ENCODE measurements at regions not wholly inside any gene's neighbourhood (a gene's known extent, or its start where the extent isn't known, plus 50 kb on each side); places are given as distances from the start of the nearest gene placed in this dataset.

DNA sequence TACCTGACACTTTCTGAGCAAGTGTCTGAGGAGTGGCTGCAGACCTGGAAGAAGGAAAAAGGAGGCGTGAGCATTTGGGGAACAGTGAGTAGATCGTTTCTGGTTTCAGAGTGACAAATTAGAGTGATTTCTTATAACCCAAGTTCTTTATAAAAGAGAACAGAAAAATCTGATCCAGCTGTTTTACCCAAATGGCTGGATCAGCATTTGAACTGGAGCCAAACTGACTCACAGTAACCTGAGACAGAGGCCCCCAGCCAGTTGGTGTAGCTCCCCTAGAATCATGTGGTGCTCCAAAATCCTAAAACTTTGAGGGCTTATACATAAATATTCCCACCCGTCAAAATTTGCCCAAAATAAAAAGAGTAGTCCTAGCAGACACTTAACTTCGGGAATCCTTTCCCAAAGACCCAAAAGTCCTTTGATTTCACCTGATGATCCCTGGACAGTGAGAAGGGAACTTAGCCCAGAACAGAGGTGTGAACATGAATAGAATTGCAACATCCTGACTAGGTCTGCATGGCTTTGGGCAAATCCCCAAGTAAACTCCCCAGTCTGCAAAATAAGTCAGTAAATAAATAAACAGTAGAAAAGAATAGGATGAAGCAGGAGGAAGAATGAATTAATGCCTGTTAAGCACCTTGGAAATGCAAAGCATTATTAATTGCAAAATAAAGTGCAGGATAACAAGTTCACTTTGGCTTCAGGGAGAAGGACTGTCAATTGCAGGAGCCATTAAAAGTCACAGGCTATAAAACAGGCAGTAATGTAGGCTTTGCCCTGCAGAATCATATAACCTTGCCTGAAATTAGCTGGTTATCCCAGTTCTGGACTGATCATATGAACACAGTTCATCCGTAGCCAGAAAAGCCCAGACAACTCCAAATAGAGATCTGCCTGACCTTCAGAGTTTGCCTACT, 262.0 kb upstream of the JARID2 start:
- Histone ChIP-seq H3K9ac (no peak overlapping the region), H3K4me2 (ENCODE audit: unreplicated experiment) (peak overlapping the region; percentile 31), H3K4me1 (ENCODE audit: insufficient read depth) (peaks cover 12% of the 10 kb centered on the region; the same call in 1 of the 2 replicates), H2AFZ (peak overlapping the region; percentile 73), H4K20me1 (ENCODE audit: insufficient read depth) (no peaks in the 10 kb centered on the region), H3K27me3 (replicated peaks; ENCODE audit: insufficient read depth) (no peaks in the 10 kb centered on the region), H3K9me2 (ENCODE audit: insufficient read depth) (no peaks in the 10 kb centered on the region), H3K27ac (no peak overlapping the region), H3F3A (ENCODE audit: insufficient read depth) (no peaks in the 10 kb centered on the region), H3K4me3 (peak overlapping the region; percentile 38), H3K79me2 (ENCODE audit: insufficient read depth) (no peaks in the 10 kb centered on the region), H3K9me3 (ENCODE audit: low read depth) (no peaks in the 10 kb centered on the region), H3K36me3 (ENCODE audit: low read depth) (no peaks in the 10 kb centered on the region)
- WGBS, 2 experiments (ENCODE audit: low coverage in 1 of 2, low lambda C conversion rate in 2 of 2, missing lambda C conversion rate in 2 of 2): 41 to 44% methylated on average over 5 of the region's 5 CpGs
- TF ChIP-seq EZH2phosphoT487 (IDR thresholded peaks at IDR 0.05; ENCODE audit: insufficient read depth, low read depth) (no peak), EZH2 (IDR thresholded peaks at IDR 0.05; ENCODE audit: insufficient read depth, poor library complexity, severe bottlenecking) (no peak)
- DNase-seq: peak; percentile 29
- in situ Hi-C loops (cut with MboI): no loop called here

- peak overlapping the region; percentile 38 for H3K4me3 ChIP-seq
- TF ChIP-seq EZH2phosphoT487 (IDR thresholded peaks at IDR 0.05; ENCODE audit: insufficient read depth, low read depth) (no peak), EZH2 (IDR thresholded peaks at IDR 0.05; ENCODE audit: insufficient read depth, poor library complexity, severe bottlenecking) (no peak)
- H3K9ac ChIP-seq: no peak overlapping the region
- peak overlapping the region; percentile 31 for H3K4me2 ChIP-seq (ENCODE audit: unreplicated experiment)
- H3K9me2 ChIP-seq (ENCODE audit: insufficient read depth): no peaks in the 10 kb centered on the region
- 19 to 23% methylated on average over 6 of the region's 6 CpGs for WGBS, 2 experiments (ENCODE audit: low coverage in 1 of 2, low lambda C conversion rate in 2 of 2, missing lambda C conversion rate in 2 of 2)
- no peaks in the 10 kb centered on the region for H3K27me3 ChIP-seq (replicated peaks; ENCODE audit: insufficient read depth)
- H3K36me3 ChIP-seq (ENCODE audit: low read depth): no peaks in the 10 kb centered on the region
- no peaks in the 10 kb centered on the region for H3K9me3 ChIP-seq (ENCODE audit: low read depth)
- no peaks in the 10 kb centered on the region for H3K79me2 ChIP-seq (ENCODE audit: insufficient read depth)
- no peaks in the 10 kb centered on the region for H4K20me1 ChIP-seq (ENCODE audit: insufficient read depth)
- DNase-seq: peak; percentile 73
- peak overlapping the region; percentile 73 for H2AFZ ChIP-seq
- in situ Hi-C loops (cut with MboI): no loop called here
- no peak overlapping the region for H3K27ac ChIP-seq
- no peaks in the 10 kb centered on the region for H3F3A ChIP-seq (ENCODE audit: insufficient read depth)
- peaks cover 12% of the 10 kb centered on the region; the same call in 1 of the 2 replicates for H3K4me1 ChIP-seq (ENCODE audit: insufficient read depth)
Observed at GRCh38 chr6:14984519-14984853, 261.4 kb upstream of the JARID2 start.

- Histone ChIP-seq H3K27me3 (replicated peaks; ENCODE audit: insufficient read depth) (no peaks in the 10 kb centered on the region), H3F3A (ENCODE audit: insufficient read depth) (no peaks in the 10 kb centered on the region), H3K4me1 (ENCODE audit: insufficient read depth) (peaks cover 12% of the 10 kb centered on the region; the same call in 1 of the 2 replicates), H3K79me2 (ENCODE audit: insufficient read depth) (no peaks in the 10 kb centered on the region), H3K4me3 (no peak overlapping the region), H3K9me2 (ENCODE audit: insufficient read depth) (no peaks in the 10 kb centered on the region), H2AFZ (no peak overlapping the region), H3K9me3 (ENCODE audit: low read depth) (no peaks in the 10 kb centered on the region), H4K20me1 (ENCODE audit: insufficient read depth) (no peaks in the 10 kb centered on the region), H3K36me3 (ENCODE audit: low read depth) (no peaks in the 10 kb centered on the region), H3K9ac (no peak overlapping the region), H3K4me2 (ENCODE audit: unreplicated experiment) (no peak overlapping the region), H3K27ac (no peak overlapping the region)
- in situ Hi-C loops (cut with MboI): no loop called here
- no peak for DNase-seq
- WGBS, 2 experiments (ENCODE audit: low coverage in 1 of 2, low lambda C conversion rate in 2 of 2, missing lambda C conversion rate in 2 of 2): 62 to 63% methylated on average over 4 of the region's 4 CpGs
- no peak for TF ChIP-seq EZH2 (IDR thresholded peaks at IDR 0.05; ENCODE audit: insufficient read depth, poor library complexity, severe bottlenecking)
- TF ChIP-seq EZH2phosphoT487 (IDR thresholded peaks at IDR 0.05; ENCODE audit: insufficient read depth, low read depth): no peak
Observed at GRCh38 chr6:14985366-14985765, 260.5 kb upstream of the JARID2 start.

- in situ Hi-C loops (cut with MboI): no loop called here
- H3F3A ChIP-seq (ENCODE audit: insufficient read depth): no peaks in the 10 kb centered on the region
- no peak overlapping the region for H3K4me2 ChIP-seq (ENCODE audit: unreplicated experiment)
- H3K27me3 ChIP-seq (replicated peaks; ENCODE audit: insufficient read depth): no peaks in the 10 kb centered on the region
- no peaks in the 10 kb centered on the region for H3K36me3 ChIP-seq (ENCODE audit: low read depth)
- DNase-seq: no peak
- no peaks in the 10 kb centered on the region for H4K20me1 ChIP-seq (ENCODE audit: insufficient read depth)
- H3K9ac ChIP-seq: no peak overlapping the region
- no peaks in the 10 kb centered on the region for H3K9me2 ChIP-seq (ENCODE audit: insufficient read depth)
- H3K79me2 ChIP-seq (ENCODE audit: insufficient read depth): no peaks in the 10 kb centered on the region
- 83 to 94% methylated on average over 7 of the region's 7 CpGs for WGBS, 2 experiments (ENCODE audit: low coverage in 1 of 2, low lambda C conversion rate in 2 of 2, missing lambda C conversion rate in 2 of 2)
- H3K9me3 ChIP-seq (ENCODE audit: low read depth): no peaks in the 10 kb centered on the region
- H2AFZ ChIP-seq: no peak overlapping the region
- no peak for TF ChIP-seq EZH2phosphoT487 (IDR thresholded peaks at IDR 0.05; ENCODE audit: insufficient read depth, low read depth)
- no peak for TF ChIP-seq EZH2 (IDR thresholded peaks at IDR 0.05; ENCODE audit: insufficient read depth, poor library complexity, severe bottlenecking)
- H3K4me3 ChIP-seq: no peak overlapping the region
- no peak overlapping the region for H3K27ac ChIP-seq
- peaks cover 12% of the 10 kb centered on the region; the same call in 1 of the 2 replicates for H3K4me1 ChIP-seq (ENCODE audit: insufficient read depth)
Observed at GRCh38 chr6:14986370-14986769, 259.5 kb upstream of the JARID2 start.

Measured in GM23248 (cell line).